SK-N-SH (cell line): ENCODE measurements at regions not wholly inside any gene's neighbourhood (a gene's known extent, or its start where the extent isn't known, plus 50 kb on each side); places are given as distances from the start of the nearest gene placed in this dataset.

Experiments
- CTCF ChIA-PET: fragments of 300-600, 350-600 bp; formaldehyde crosslinking; extraction: SDS; loops from one replicate; lab custom pipeline; 2021; lab: Yijun Ruan, JAX
- POLR2A ChIA-PET: fragments of 350-600 bp; sonication (Branson Sonifier 250); formaldehyde crosslinking; extraction: SDS; loops from one replicate; lab custom pipeline; 2020; ENCODE audit warnings: antibody characterized with exemption, inconsistent platforms; lab: Yijun Ruan, JAX
- DNase-seq: peaks from one replicate; pipeline ENCODE4 v3.0.0; 2012
- H2AFZ ChIP-seq: fragments of 200-600 bp; sonication (generic); 2 replicates; pipeline ENCODE4 v1.8.1; 2016; ENCODE audit warnings: antibody characterized with exemption, mild to moderate bottlenecking, low read depth
- H3F3A ChIP-seq: fragments of 200-600 bp; sonication (generic); replicated peaks from 2 replicates; pipeline ENCODE3; 2016; ENCODE audit warnings: antibody characterized with exemption, mild to moderate bottlenecking; ENCODE audit not compliant: insufficient read depth
- H3K27ac ChIP-seq, 2 experiments: fragments of 200-500 bp in 1 of 2; fragments of 200-600 bp in 1 of 2; sonication (Bioruptor generic) in 1 of 2; sonication (generic), shearing (Covaris generic) in 1 of 2; 2 replicates each; pipeline versions ENCODE4 v1.5.1 to v1.6.1; 2014 to 2016; ENCODE audit warnings: low read depth in 2 of 2, inconsistent platforms in 1 of 2, low read length in 1 of 2, mild to moderate bottlenecking in 1 of 2, mixed read lengths in 1 of 2
- H3K27me3 ChIP-seq: fragments of 200-600 bp; sonication (generic), shearing (Covaris generic); 2 replicates; pipeline ENCODE4 v1.6.1; 2016; ENCODE audit warnings: mixed run types; ENCODE audit not compliant: insufficient read depth
- H3K36me3 ChIP-seq, 2 experiments: fragments of 200-500 bp in 1 of 2; fragments of 200-600 bp in 1 of 2; sonication (Bioruptor generic) in 1 of 2; sonication (generic) in 1 of 2; replicated peaks in 1 of 2; 2 replicates each; pipeline versions ENCODE3 to v1.5.1; 2014 to 2016; ENCODE audit warnings: low read length in 1 of 2, mild to moderate bottlenecking in 1 of 2; ENCODE audit not compliant: insufficient read depth in 2 of 2, control insufficient read depth in 1 of 2
- H3K4me1 ChIP-seq, 2 experiments: fragments of 200-500 bp in 1 of 2; fragments of 200-600 bp in 1 of 2; sonication (Bioruptor generic) in 1 of 2; sonication (generic), shearing (Covaris generic) in 1 of 2; 2 replicates each; pipeline versions ENCODE4 v1.5.1 to v1.6.1; 2014 to 2016; ENCODE audit warnings: low read depth in 1 of 2, low read length in 1 of 2, mixed run types in 1 of 2; ENCODE audit not compliant: insufficient read depth in 2 of 2, control insufficient read depth in 1 of 2
- H3K4me2 ChIP-seq: fragments of 200-600 bp; sonication (generic), shearing (Covaris generic); 2 replicates; pipeline ENCODE4 v1.6.1; 2017; ENCODE audit warnings: mixed run types
- H3K4me3 ChIP-seq, 2 experiments: fragments of 200-500 bp in 1 of 2; fragments of 200-600 bp in 1 of 2; sonication (Bioruptor generic) in 1 of 2; sonication (generic), shearing (Covaris generic) in 1 of 2; 2 replicates each; pipeline versions ENCODE4 v1.5.1 to v1.8.1; 2014 to 2016; ENCODE audit warnings: low read depth in 2 of 2, inconsistent platforms in 1 of 2, low read length in 1 of 2, mild to moderate bottlenecking in 1 of 2, mixed read lengths in 1 of 2, moderate library complexity in 1 of 2
- H3K79me2 ChIP-seq: fragments of 200-600 bp; sonication (generic); 2 replicates; pipeline ENCODE4 v1.8.1; 2017; ENCODE audit warnings: mild to moderate bottlenecking; ENCODE audit not compliant: insufficient read depth
- H3K9ac ChIP-seq: fragments of 200-600 bp; sonication (generic); 2 replicates; pipeline ENCODE4 v1.6.1; 2017; ENCODE audit warnings: mixed run types
- H3K9me2 ChIP-seq: fragments of 200-600 bp; sonication (generic); 2 replicates; pipeline ENCODE4 v1.6.1; 2017; ENCODE audit warnings: mixed run types
- H3K9me3 ChIP-seq: fragments of 200-600 bp; sonication (generic); 2 replicates; pipeline ENCODE4 v1.6.1; 2017; ENCODE audit warnings: mixed run types, mild to moderate bottlenecking, moderate library complexity
- H4K20me1 ChIP-seq: fragments of 200-600 bp; sonication (generic); 2 replicates; pipeline ENCODE4 v1.6.1; 2017; ENCODE audit warnings: mild to moderate bottlenecking, mixed run types; ENCODE audit not compliant: insufficient read depth
- CHD2 ChIP-seq: fragments of 150-350 bp; IDR thresholded peaks from 2 replicates; pipeline ENCODE4 v1.6.1; 2018; ENCODE audit warnings: low read length; ENCODE audit not compliant: partially characterized antibody
- EZH2phosphoT487 ChIP-seq: fragments of 200-600 bp; sonication (generic); IDR thresholded peaks from 2 replicates; pipeline ENCODE4 v1.6.1; 2017; ENCODE audit warnings: low read depth, mixed run types, mild to moderate bottlenecking, antibody characterized with exemption, moderate library complexity, borderline replicate concordance
- FOSL2 ChIP-seq: IDR thresholded peaks from 2 replicates; pipeline ENCODE4 v1.4.0; 2012; ENCODE audit warnings: low read depth, mild to moderate bottlenecking, moderate library complexity, borderline replicate concordance
- FOXJ3 ChIP-seq: sonication (generic); formaldehyde crosslinking; IDR thresholded peaks from 2 replicates; pipeline ENCODE4 v1.5.1; 2020; ENCODE audit warnings: mild to moderate bottlenecking, missing genetic modification reagents
- FOXM1 ChIP-seq: IDR thresholded peaks from 2 replicates; pipeline ENCODE4 v1.4.0; 2012; ENCODE audit warnings: low read depth, mild to moderate bottlenecking
- GABPA ChIP-seq: IDR thresholded peaks from 2 replicates; pipeline ENCODE4 v1.4.0; 2012; ENCODE audit warnings: low read depth, mild to moderate bottlenecking
- GATA2 ChIP-seq: sonication (generic); formaldehyde crosslinking; IDR thresholded peaks from 2 replicates; pipeline ENCODE4 v1.5.0; 2020; ENCODE audit warnings: mild to moderate bottlenecking, missing genetic modification reagents
- MXI1 ChIP-seq: IDR thresholded peaks from 2 replicates; pipeline ENCODE4 v1.6.1; 2012; ENCODE audit warnings: mild to moderate bottlenecking, low read depth, low read length, improper control_type of control experiment
- NRF1 ChIP-seq: IDR thresholded peaks from 2 replicates; pipeline ENCODE4 v1.6.1; 2012; ENCODE audit warnings: low read depth, mild to moderate bottlenecking, low read length
- REST ChIP-seq: IDR thresholded peaks from 2 replicates; pipeline ENCODE4 v1.6.1; 2012; ENCODE audit warnings: mild to moderate bottlenecking, low read depth, low read length, moderate library complexity
- RFX5 ChIP-seq: IDR thresholded peaks from 2 replicates; pipeline ENCODE4 v1.6.1; 2012; ENCODE audit warnings: mild to moderate bottlenecking, improper control_type of control experiment, low read length
- RXRA ChIP-seq: IDR thresholded peaks from 2 replicates; pipeline ENCODE4 v1.4.0; 2012; ENCODE audit warnings: low read depth, mild to moderate bottlenecking, borderline replicate concordance
- TAF1 ChIP-seq: IDR thresholded peaks from 2 replicates; pipeline ENCODE4 v1.6.1; 2012; ENCODE audit warnings: low read depth, mild to moderate bottlenecking, low read length, moderate library complexity, borderline replicate concordance
- TCF12 ChIP-seq: IDR thresholded peaks from 2 replicates; pipeline ENCODE4 v1.4.0; 2012
- USF2 ChIP-seq: fragments of 150-350 bp; IDR thresholded peaks from 2 replicates; pipeline ENCODE4 v1.6.1; 2017; ENCODE audit warnings: antibody characterized with exemption, low read length, low read depth, borderline replicate concordance
- YY1 ChIP-seq: IDR thresholded peaks from 2 replicates; pipeline ENCODE4 v1.4.0; 2012; ENCODE audit warnings: low read depth, mild to moderate bottlenecking
- ZBTB33 ChIP-seq: IDR thresholded peaks from 2 replicates; pipeline ENCODE4 v1.4.0; 2012; ENCODE audit warnings: low read depth, borderline replicate concordance
- WGBS: methylation state at CpG from one replicate; pipeline ENCODE4 v1.1.6; 2017; ENCODE audit warnings: low lambda C conversion rate; 5-methylcytosine and 5-hydroxymethylcytosine counted together
- TF ChIP-seq, protein P1 (sequence below): IDR thresholded peaks from 2 replicates; pipeline ENCODE4; 2012

DNA sequence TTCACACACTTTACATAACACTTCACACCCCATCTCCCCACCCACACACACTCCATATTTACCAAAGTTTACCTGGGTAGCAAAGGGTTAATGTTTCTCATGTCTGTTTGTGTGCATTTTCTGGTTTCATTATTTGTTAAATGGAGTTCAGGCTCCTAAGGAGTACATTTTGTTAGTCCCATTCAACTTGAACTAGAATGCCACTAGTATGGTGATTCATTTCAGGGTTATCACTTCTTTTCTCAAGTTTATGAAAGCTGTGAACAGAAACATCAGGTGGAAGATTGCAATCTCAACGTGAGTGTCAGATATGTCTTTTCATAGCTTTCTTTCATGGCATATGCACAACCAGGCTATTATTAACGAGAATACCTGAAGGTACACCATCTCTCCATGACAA lies 1027.5 kb downstream of the GATA3 start (continued):
- no peak for TF ChIP-seq EZH2phosphoT487
- TF ChIP-seq YY1: no peak

DNA sequence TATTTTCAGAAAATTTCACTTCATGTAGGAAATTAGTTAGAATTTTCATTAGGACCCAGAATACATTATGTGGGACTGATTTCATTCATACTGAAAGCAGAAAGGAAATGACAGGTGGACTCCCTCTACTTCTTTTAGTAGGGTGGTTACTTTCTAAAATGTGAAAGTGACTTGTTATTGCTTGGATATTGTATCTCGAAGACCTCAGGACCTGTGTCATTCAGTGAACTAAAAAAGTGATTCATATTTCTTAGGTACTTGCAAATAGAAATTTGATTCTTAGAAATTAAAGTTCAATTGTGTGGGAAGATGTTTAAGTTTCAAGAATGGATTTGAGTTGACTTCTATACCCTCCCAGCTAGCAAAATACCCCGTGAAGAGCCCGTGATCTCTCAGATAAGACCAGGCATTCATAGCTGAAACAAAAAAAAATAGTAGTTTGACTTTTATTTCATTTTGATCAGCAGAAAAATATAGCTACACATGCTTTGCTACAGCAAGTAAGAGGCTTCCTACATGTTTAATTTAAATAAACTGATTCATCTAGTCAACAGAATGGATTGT lies 1037.1 kb downstream of the GATA3 start:
- 23% methylated on average over 3 of the region's 3 CpGs for WGBS
- no peak for TF ChIP-seq GABPA
- TF ChIP-seq NRF1: no peak
- TF ChIP-seq, protein P1, sequence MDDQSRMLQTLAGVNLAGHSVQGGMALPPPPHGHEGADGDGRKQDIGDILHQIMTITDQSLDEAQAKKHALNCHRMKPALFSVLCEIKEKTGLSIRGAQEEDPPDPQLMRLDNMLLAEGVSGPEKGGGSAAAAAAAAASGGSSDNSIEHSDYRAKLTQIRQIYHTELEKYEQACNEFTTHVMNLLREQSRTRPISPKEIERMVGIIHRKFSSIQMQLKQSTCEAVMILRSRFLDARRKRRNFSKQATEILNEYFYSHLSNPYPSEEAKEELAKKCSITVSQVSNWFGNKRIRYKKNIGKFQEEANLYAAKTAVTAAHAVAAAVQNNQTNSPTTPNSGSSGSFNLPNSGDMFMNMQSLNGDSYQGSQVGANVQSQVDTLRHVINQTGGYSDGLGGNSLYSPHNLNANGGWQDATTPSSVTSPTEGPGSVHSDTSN: no peak
- TF ChIP-seq TCF12: no peak
- no peak for TF ChIP-seq TAF1
- TF ChIP-seq FOXJ3 (CRISPR knock-in tag): no peak
- TF ChIP-seq USF2: no peak
- TF ChIP-seq RFX5: no peak
- no peak for TF ChIP-seq ZBTB33
- TF ChIP-seq CHD2: no peak
- TF ChIP-seq FOSL2: no peak
- TF ChIP-seq REST: no peak
- TF ChIP-seq RXRA: no peak
- no peak for TF ChIP-seq MXI1
- no peak for TF ChIP-seq GATA2
- no peak for TF ChIP-seq FOXM1
- no peak overlapping the region for H3K4me3 ChIP-seq

More for the DNA sequence above, 1037.1 kb downstream of the GATA3 start:
- H3F3A ChIP-seq: no peaks in the 10 kb centered on the region
- no peaks in the 10 kb centered on the region for H3K27me3 ChIP-seq
- H3K4me2 ChIP-seq: no peak overlapping the region
- DNase-seq: no peak
- ChIA-PET POLR2A (interaction anchor here (0.6 kb wide), 1 partner anchor 120 kb away, joined by 3 read pairs; no protein-coding TSS in a partner anchor), CTCF (interaction anchor here (1.1 kb wide), 1 partner anchor 25 kb away, joined by 3 read pairs; no protein-coding TSS in a partner anchor)
- H3K79me2 ChIP-seq: no peaks in the 10 kb centered on the region
- no peak overlapping the region for H3K9ac ChIP-seq
- H3K9me3 ChIP-seq: no peaks in the 10 kb centered on the region
- no peak overlapping the region for H2AFZ ChIP-seq
- no peaks in the 10 kb centered on the region for H3K36me3 ChIP-seq
- H4K20me1 ChIP-seq: no peaks in the 10 kb centered on the region
- no peaks in the 10 kb centered on the region for H3K4me1 ChIP-seq
- no peaks in the 10 kb centered on the region for H3K9me2 ChIP-seq
- no peak overlapping the region for H3K27ac ChIP-seq
